Esophagus squamous epithelium (tissue), 5 donors: ENCODE measurements at regions not wholly inside any gene's neighbourhood (a gene's known extent, or its start where the extent isn't known, plus 50 kb on each side); places are given as distances from the start of the nearest gene placed in this dataset.

Source experiments
- DNase-seq: peaks from one replicate; lab custom pipeline; 2025; lab: John Stamatoyannopoulos, UW
- H3K27ac ChIP-seq, 4 donors: fragments of 200-600 bp; sonication (generic); one replicate each; pipeline ENCODE4 v1.5.1; 2016 to 2019; ENCODE audit warnings: mild to moderate bottlenecking in 1 of 4
- H3K27me3 ChIP-seq, 4 donors: fragments of 200-600 bp; sonication (generic); 1 replicate in 3 of 4; 2 replicates in 1 of 4; pipeline versions ENCODE4 v1.5.1 to v1.6.0; 2017 to 2021; ENCODE audit warnings: antibody characterized with exemption in 1 of 4
- H3K36me3 ChIP-seq, 3 donors: fragments of 200-600 bp; sonication (generic); one replicate each; pipeline ENCODE4 v1.5.1; 2016 to 2019
- H3K4me1 ChIP-seq, 3 donors: fragments of 200-600 bp; sonication (generic); one replicate each; pipeline ENCODE4 v1.5.1; 2017 to 2019
- H3K4me3 ChIP-seq, 4 donors: fragments of 200-600 bp; sonication (generic); 1 replicate in 3 of 4; 2 replicates in 1 of 4; pipeline ENCODE4 v1.5.1; 2016 to 2019; ENCODE audit warnings: mild to moderate bottlenecking in 2 of 4, moderate library complexity in 1 of 4
- H3K9me3 ChIP-seq, 3 donors: fragments of 200-600 bp; sonication (generic); one replicate each; pipeline ENCODE4 v1.5.1; 2016 to 2019
- CTCF ChIP-seq, 6 experiments: fragments of 450-650 bp in 4 of 6; fragments of 200-600 bp in 2 of 6; sonication (generic) in 2 of 6; IDR thresholded peaks; one replicate each; pipeline ENCODE4 v1.5.1; 2016 to 2019; ENCODE audit warnings: antibody characterized with exemption in 6 of 6, mild to moderate bottlenecking in 4 of 6, moderate library complexity in 4 of 6
- POLR2A ChIP-seq, 4 donors: fragments of 450-650 bp; IDR thresholded peaks; one replicate each; pipeline ENCODE4 v1.6.1; 2017; ENCODE audit warnings: antibody characterized with exemption in 4 of 4, mild to moderate bottlenecking in 4 of 4, moderate library complexity in 3 of 4
- WGBS, 2 donors: methylation state at CpG; one replicate each; pipeline ENCODE4 v1.1.5; 2018; 5-methylcytosine and 5-hydroxymethylcytosine counted together
- intact Hi-C: fragments of 100-400 bp; cut with DNase I; formaldehyde crosslinking; loops from one replicate; pipeline ENCODE4 v1.15.0; 2022
- donor health status: DM: yes; HTN: yes; CAD: no.

GRCh38 chr22:19646383-19646782 is 67.9 kb upstream of the SEPTIN5 start:
- H3K36me3 ChIP-seq, result no peaks in the 10 kb centered on the region
- no peak for DNase-seq
- H3K27me3 ChIP-seq, result peaks cover 0 to 44% (median 0%) of the 10 kb centered on the region in 4 donors
- peaks cover 0 to 3% (median 0%) of the 10 kb centered on the region in 3 donors for H3K4me1 ChIP-seq
- no peak overlapping the region for H3K4me3 ChIP-seq
- intact Hi-C loops, result no loop called here
- WGBS, 2 donors, result 73 to 76% methylated on average over 3 of the region's 3 CpGs
- TF ChIP-seq POLR2A (IDR thresholded peaks at IDR 0.05) (no peak), CTCF (IDR thresholded peaks at IDR 0.05) (no peak)
- H3K27ac ChIP-seq, result no peak overlapping the region
- peaks cover 0 to 37% (median 21%) of the 10 kb centered on the region in 3 donors for H3K9me3 ChIP-seq

GRCh38 chr22:19648419-19648929 is 65.8 kb upstream of the SEPTIN5 start:
- 67 to 72% methylated on average over 3 of the region's 3 CpGs for WGBS, 2 donors
- Histone ChIP-seq H3K27ac (no peak overlapping the region), H3K4me3 (no peak overlapping the region), H3K36me3 (no peaks in the 10 kb centered on the region), H3K4me1 (no peaks in the 10 kb centered on the region), H3K9me3 (peaks cover 0 to 37% (median 21%) of the 10 kb centered on the region in 3 donors), H3K27me3 (peaks cover 0 to 39% (median 0%) of the 10 kb centered on the region in 4 donors)
- intact Hi-C loops, result no loop called here
- TF ChIP-seq CTCF (IDR thresholded peaks at IDR 0.05) (no peak), POLR2A (IDR thresholded peaks at IDR 0.05) (no peak)
- DNase-seq, result no peak

GRCh38 chr22:19652316-19652715 is 62.0 kb upstream of the SEPTIN5 start:
- no peak overlapping the region for H3K4me3 ChIP-seq
- peaks cover 0 to 4% (median 0%) of the 10 kb centered on the region in 4 donors for H3K27me3 ChIP-seq
- no peaks in the 10 kb centered on the region for H3K4me1 ChIP-seq
- H3K9me3 ChIP-seq, result peaks cover 0 to 28% (median 21%) of the 10 kb centered on the region in 3 donors
- no peak overlapping the region for H3K27ac ChIP-seq
- DNase-seq, result no peak
- intact Hi-C loops, result no loop called here
- H3K36me3 ChIP-seq, result no peaks in the 10 kb centered on the region
- no peak for TF ChIP-seq CTCF (IDR thresholded peaks at IDR 0.05)
- no peak for TF ChIP-seq POLR2A (IDR thresholded peaks at IDR 0.05)
- WGBS, 2 donors, result 41 to 60% methylated on average over 6 of the region's 6 CpGs

- no peak overlapping the region for H3K4me3 ChIP-seq
- WGBS, 2 donors, result 57 to 64% methylated on average over 4 of the region's 4 CpGs
- no peak for DNase-seq
- H3K4me1 ChIP-seq, result no peaks in the 10 kb centered on the region
- H3K27ac ChIP-seq, result no peak overlapping the region
- no peaks in the 10 kb centered on the region for H3K36me3 ChIP-seq
- intact Hi-C loops, result no loop called here
- peaks cover 0 to 3% (median 0%) of the 10 kb centered on the region in 4 donors for H3K27me3 ChIP-seq
- no peak for TF ChIP-seq POLR2A (IDR thresholded peaks at IDR 0.05)
- no peak for TF ChIP-seq CTCF (IDR thresholded peaks at IDR 0.05)
- peaks cover 0 to 6% (median 3%) of the 10 kb centered on the region in 3 donors for H3K9me3 ChIP-seq
These were observed 59.8 kb upstream of the SEPTIN5 start for GRCh38 chr22:19654338-19654987.

GRCh38 chr22:19655399-19655798 is 58.9 kb upstream of the SEPTIN5 start:
- Histone ChIP-seq H3K27me3 (peaks cover 0 to 3% (median 0%) of the 10 kb centered on the region in 4 donors), H3K4me3 (no peak overlapping the region), H3K27ac (no peak overlapping the region), H3K4me1 (no peaks in the 10 kb centered on the region), H3K9me3 (no peaks in the 10 kb centered on the region), H3K36me3 (no peaks in the 10 kb centered on the region)
- TF ChIP-seq CTCF (IDR thresholded peaks at IDR 0.05) (no peak), POLR2A (IDR thresholded peaks at IDR 0.05) (no peak)
- DNase-seq, result no peak
- intact Hi-C loops, result no loop called here
- WGBS, 2 donors, result 93 to 100% methylated on average over 1 to 2 of the region's 5 CpGs
